Astrocyte (in vitro differentiated cells and primary cell): ENCODE measurements at regions not wholly inside any gene's neighbourhood (a gene's known extent, or its start where the extent isn't known, plus 50 kb on each side); places are given as distances from the start of the nearest gene placed in this dataset.

ENCODE experiments used
- CTCF ChIP-seq: IDR thresholded peaks from 2 replicates; pipeline ENCODE4 v1.5.1; 2011; ENCODE audit warnings: low read depth, mild to moderate bottlenecking, inconsistent platforms, low read length, moderate library complexity; ENCODE audit not compliant: insufficient read depth
- EZH2 ChIP-seq: IDR thresholded peaks from 2 replicates; pipeline ENCODE4 v1.6.1; 2012; ENCODE audit warnings: mild to moderate bottlenecking, low read length, inconsistent platforms; ENCODE audit not compliant: insufficient read depth

- TF ChIP-seq CTCF (no peak), EZH2 (no peak)
These were observed 85.0 kb downstream of the YTHDF1 start for GRCh38 chr20:63130658-63131577.
